NCI-H345 treated with DMSO at 0.1 percent for 48 hours (cell line): ENCODE measurements at regions not wholly inside any gene's neighbourhood (a gene's known extent, or its start where the extent isn't known, plus 50 kb on each side); places are given as distances from the start of the nearest gene placed in this dataset.
"Not testable (repeated sequence)": the region's sequence is repeated elsewhere in the genome, so short reads cannot be mapped to it uniquely, and the experiment has no call there.

ENCODE experiments used
- DNase-seq: peaks from one replicate; lab custom pipeline; 2025; ENCODE audit not compliant: unreplicated experiment; lab: John Stamatoyannopoulos, UW

DNA sequence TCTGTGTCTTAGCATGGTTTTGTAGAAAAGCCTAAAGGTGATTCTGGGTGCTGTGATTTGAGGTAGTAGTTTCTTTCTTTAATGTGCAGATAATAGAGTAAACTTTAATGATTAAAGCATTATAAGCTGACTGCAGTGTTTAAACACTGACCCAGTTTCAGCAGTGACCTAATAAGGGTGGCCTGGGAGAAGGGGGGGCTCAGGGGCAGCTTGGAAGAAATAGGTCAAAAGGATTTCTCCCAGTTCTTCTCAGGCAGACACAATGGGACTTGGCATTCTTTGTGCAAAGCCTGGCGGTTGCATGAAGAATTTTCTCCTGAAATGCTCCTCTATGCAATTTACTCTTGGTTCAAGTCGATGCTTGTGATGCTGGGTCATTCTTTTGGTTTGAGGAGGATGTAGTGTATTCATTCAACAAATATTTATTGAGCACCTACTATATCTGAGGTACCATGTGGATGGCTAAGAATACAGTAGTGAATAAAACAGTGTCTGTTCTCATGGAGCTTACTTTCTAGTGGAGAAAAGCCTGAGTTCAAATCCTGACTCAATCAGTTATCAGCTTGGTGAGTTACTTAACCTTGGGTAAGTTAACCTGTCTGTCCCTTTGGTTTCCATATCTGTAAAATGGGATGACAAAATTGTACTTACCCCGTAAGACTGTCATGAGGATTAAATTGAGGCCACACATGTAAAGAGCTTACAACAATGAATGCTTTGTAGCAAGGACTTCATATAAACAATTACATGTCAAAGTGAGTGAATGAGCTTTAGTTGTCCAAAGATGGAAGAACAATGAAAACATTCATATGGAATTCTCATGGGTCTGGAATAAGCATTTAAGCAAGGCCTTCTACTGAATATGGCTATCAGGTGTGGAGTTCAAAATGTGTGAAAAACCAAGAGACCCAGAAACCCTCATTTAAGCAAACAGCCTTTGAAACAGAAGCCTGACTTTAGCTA is 210.2 kb downstream of the KCNRG start:
- no peak for DNase-seq

DNA sequence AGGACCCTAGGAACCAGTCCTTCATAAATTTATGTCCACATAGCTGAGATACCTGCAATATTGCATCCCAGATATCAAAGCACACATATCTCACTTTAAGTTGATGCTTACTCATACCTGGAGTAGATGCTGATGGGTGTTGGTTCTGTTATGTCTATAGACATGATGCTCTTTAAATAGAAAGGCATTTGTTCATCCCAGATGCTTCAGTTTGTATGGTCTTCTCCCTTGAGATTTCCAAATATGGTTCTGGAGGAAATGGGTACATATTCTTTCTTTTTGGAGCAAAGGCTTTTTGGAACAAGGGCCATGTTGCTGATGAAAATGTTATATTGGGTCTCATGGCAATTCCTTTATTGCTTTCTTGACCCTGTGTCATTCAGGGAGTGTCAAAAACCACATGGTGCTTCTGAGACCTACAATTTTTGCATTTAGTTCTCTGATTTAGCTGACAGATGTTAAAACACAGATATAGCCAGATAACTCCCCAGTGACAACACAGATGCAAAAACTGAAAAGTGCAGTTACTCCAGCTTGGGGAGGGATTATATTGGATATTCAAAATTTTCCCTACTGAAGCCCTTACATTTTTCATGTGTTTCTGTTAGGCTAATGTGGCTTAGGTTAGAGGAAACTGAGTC is 211.4 kb downstream of the KCNRG start:
- DNase-seq = no peak

DNA sequence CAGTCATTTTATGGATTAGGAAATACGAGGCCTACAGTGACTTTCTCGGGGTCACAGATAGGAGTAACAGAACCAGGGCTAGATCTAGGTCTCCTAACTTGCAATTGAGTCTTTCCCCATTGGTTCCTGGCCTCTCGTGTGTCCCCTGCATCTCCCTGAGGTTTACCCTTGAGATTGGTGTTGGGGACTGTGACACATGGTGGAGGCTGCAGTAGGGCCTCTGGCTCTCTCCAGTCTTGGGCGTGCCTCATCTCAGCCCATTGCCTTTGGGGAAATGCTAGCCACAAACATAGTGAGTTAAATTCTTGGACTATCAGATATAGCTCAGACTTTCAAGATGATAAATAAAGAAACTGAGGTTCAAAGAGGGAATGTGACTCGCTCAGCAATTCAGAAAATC is 212.1 kb downstream of the KCNRG start:
- DNase-seq = no peak

DNA sequence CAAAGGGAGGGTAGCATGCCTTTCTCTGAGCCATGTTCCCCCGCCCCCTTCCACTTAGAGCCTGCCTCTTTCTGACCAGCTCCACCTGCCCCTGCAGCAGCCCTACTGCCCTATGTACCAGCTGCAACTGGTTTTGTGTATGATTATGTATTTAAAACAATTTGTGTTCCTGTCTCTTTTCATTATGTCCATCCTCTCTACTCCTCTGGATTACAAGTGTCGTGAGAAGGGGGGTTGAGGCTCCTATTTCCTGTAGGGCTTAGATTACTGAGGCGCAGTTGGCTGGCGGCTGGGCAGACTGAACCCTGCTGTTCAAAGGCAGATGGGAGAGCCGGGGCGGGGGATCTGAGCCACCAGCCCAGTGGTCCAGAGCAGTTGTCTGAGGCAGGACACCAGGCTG is 213.3 kb downstream of the KCNRG start:
- DNase-seq = no peak

DNA sequence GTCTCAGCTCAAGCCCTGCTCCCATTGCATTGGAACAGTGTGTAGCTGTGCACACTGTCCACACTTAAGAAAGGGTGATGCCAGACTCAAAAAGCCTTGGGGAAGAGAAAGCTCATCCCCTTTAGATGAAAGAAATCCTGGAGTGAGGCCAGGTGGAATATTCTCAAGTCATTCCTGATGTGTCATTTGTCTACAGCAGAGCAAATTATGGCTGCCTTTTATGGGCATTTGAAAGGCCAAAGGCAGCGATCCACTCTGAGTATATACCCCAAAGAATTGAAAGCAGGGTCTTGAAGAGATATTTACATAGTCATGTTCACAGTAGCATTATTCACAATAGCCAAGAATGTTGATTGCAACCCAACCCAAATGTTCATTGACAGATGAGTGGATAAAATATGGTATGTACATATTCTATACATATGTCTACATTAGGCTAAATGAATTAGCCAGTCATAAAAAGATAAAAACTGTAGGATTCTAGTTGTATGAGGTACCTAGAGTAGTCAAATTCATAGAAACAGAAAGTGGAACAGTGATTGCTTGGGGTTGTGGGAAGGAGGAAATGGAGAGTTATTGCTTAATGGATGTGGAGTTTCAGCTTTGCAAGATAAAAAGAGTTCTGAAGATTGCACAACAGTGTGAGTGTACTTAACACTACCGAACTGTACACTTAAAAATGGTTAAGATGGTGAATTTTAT is 214.9 kb downstream of the KCNRG start:
- no peak for DNase-seq

DNA sequence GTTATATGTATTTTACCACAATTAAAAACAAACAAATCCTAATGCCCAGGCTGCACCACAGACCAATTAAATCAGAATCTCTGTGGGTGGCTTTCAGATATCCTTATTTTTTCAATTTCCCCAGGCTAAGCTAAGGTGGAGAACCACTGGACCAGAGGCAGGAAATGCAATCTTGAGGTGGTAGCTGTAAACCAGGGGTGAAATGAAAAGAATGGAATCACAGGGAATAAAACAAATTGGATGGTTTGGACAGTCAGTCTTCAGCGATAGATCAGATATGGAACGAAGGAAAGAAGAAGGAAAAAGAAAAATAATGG is 215.4 kb downstream of the KCNRG start:
- DNase-seq = no peak

DNA sequence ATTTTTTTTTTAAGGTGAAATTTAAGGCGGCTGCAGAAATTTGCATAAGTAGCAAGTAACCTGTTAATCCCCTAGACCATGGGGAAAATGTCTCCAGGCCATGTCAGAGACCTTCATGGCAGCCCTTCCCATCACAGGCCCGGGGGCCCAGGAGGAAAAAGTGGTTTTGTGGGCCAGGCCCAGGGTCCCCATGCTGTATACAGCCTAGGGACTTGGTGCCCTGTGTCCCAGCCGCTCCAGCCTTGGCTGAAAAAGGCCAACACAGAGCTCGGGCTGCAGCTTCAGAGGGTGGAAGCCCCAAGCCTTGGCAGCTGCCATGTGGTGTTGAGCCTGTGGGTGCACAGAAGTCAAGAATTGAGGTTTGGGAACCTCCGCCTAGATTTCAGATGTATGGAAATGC is 218.3 kb downstream of the KCNRG start:
- not testable (repeated sequence) for DNase-seq

DNA sequence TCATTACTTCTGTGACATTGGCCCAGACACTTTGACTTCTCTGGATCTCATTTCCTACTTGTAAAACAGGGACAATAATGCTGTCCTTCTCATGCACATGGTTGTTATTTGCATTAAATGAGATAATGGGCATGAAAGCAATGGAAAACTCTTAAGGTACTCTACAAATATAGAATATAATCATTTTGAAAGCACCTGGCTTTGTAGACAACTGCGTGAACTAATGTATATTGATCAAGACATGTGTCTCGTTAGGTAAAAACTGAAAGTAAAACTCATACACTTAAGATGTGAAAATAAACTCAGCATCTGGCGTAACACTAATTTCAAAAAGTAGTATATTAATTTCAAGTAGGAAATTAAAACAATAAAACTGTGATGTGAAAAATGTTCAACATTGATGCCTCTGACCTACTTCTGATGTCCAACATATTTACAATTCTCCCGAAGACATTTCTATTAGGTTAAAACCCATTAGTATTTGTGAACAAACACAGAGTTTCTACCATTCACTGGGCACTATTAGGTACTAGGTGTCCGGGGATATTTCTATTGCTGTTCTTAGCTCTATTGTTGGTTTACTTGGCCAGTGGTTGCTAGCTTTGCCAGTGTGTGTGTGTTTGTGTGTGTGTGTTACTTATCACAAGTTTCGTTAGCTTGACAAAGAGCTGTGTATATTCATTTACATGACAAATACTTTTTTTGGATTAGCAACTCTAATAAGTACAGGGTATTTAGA is 220.5 kb downstream of the KCNRG start:
- no peak for DNase-seq

DNA sequence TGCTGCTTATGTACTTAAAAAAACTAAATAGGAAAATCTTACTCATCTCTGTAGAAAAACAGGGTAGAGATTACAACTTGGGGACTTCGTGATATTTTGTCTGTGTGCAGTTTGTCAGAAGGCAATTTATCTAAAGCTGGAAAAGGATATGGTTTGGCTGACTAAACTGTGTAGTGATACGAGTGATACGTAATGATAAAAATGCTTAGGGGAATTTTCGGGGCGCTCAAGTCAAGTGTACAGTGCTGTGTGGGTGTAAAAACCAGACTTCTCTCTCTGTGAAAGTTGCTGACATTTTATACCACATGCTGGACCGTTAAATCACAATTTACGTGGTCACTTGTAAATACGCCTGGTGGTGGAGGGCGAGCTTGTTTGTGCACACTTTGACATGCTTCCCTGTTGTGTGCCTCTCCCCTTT is 221.7 kb downstream of the KCNRG start:
- DNase-seq = no peak

DNA sequence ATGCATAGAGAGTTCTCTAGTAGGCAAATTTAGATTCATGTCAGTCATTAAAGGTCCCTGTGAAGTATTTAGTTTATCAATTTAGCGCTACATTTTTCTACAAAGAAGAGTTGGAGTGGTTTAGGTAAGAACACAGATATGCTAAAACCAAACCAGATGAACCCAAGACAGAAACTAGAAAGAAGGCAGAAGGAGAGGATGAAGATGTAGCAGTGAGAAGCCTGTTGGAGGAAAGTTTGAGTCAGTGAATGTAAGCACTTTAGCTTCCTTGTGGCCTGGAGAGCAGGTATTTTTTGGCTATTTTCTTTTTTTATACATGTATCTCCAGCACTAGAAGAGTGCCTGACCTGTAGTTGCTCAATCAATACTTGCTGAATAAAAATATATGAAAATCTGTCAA is 223.7 kb downstream of the KCNRG start:
- no peak for DNase-seq

DNA sequence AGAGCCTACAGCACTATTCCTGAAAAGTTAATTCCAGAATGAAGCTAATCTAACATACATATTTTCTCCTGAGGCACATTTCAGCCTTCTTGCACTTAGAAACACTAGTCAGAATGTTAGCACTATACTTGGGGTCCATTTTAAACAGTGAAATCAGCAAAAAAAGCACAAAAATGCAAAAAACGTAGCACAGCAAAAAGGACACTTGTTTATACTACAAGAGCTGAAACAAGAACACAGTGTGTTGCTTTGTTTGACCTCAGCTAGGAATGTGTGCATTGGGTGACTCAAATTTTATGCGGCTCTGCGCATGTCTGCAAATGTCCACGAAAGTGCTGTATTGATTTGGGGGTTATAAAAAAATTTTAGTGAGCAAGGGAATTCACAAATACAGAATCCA is 226.2 kb downstream of the KCNRG start:
- no peak for DNase-seq

DNA sequence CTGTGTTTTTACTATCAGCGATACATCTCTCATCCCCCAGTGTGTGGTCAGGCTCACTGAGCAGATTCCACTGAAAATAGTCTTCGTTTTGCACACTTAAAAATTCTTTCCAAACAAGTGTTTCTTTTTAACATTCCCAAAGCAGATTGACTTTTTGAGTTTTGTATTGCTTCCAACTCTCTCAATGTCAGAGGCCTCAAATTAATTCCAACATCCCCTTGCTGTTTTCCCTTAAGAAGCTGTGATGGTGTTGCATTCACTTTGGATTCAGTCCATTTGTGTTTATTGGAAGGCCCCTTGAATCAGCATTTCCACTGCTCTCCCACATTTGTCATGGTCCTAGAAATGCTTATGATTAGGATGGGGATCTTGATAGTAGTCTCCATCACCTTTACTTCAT is 228.7 kb downstream of the KCNRG start:
- DNase-seq = no peak

DNA sequence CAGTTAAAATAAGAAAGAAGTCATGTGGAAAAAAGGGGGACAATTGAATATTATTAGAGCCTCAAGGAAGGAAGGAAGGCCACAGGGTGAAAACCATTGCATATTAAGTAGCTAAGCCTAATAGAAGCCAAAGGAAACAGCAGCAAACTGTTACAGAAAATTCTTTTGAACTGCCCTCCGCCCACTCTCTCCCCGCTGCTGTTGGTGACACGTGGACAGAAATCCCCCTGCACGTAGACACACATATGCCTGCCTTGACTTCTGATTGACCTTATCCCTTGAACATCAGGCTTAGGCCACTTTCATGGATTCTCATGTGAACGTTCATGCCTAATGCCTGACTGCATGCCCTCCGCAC is 229.1 kb downstream of the KCNRG start:
- DNase-seq = no peak

DNA sequence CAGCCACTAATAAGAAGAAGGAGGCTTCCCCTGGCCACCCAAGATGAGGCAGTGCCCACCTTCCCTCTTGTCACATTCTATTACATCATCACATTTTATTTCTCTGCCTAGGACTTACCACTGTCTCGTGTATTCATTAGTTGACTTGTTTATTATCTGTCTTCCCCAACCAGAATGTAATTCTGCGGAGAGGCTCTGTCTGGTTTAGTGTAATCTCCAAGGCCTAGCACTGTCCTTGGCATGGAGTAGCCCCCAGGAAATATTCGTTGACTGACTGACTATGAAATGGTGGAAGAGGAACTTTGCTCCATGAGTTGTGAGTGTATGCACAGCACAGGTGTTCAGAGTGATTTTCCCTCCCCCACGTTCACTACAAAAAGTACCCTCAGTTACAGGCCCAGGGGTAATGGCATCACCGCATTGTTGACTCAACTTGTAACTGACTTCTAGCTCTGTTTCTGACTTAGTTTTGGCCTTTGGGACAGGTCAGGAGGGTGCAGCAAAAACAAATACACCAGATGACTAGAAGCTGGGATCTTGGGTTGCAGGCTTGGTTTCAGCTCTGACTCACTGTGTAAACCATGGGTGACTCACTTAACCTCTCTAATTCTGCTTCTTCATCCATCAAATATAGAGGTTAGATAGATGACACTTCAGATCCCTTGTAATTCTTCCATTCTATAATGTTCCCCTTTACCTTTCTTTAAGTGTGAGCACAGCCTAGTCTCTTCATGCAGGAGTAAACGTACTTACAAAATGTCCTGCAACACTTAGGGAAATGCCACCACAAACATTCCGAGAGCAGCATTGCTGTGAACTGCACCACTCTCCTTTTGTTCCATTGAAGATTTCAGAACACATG is 229.7 kb downstream of the KCNRG start:
- DNase-seq = no peak

DNA sequence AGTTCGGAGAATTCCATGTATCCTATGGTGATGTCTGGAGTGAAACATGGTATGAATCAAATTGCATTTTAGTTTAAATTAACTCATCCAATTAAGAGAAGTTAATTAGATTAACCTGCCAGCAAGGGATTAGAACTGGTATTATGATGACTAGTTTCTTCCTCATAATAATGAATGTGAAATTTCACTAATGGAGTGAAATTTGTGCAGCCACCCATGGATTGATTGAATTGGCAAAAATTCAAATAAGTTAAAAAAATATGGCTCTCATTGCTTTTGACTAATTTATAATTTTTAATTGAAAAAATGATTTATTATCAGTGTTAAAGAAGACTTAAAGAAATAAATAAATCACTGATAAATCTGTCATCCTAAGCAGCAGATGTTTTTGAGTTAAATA is 232.0 kb downstream of the KCNRG start:
- no peak for DNase-seq

DNA sequence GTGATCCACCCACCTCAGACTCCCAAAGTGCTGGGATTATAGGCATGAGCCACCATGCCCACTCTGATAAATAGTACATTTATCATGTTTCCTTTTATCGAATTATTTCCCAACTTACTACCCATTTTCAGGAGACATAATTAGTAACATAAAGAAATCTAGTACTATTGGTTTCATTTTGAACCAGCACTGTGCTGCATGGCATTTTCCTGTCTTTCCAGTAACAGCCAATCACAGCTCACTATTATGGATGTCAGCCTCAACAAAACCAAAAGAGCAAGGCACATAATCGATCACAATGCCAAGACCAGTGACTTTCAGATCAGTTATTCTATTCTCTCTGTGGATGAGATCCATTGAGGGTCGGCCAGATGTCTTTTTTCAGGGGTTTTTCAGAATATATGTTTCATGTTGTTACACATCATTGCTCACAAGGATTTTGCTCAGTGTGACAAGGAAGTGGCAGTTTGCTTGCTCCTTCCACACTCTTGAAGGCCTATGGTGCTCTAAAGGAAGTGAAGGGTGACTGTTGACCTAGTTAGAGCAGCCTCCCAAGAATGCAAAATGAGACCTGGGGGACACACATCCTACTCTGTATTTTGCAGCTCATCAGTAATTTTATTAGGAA is 233.4 kb downstream of the KCNRG start:
- no peak for DNase-seq

DNA sequence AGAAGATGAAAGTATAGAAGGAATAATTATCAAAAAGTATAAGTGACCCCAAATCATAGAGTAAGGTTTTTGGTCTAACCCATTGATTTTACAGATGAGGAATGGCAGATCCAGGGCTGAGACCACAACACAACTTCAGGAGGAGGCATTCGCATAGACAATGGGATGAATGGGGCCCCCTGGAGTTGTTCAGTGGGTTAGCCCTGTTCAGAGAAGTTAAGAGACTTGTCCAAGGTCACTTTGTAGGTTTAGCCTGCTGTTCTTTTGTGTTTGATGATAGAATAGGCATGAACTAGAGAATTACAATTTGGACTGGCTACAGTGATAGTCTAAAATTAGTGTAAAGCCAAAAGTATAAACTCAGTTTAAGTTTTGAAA is 233.9 kb downstream of the KCNRG start:
- DNase-seq = no peak

DNA sequence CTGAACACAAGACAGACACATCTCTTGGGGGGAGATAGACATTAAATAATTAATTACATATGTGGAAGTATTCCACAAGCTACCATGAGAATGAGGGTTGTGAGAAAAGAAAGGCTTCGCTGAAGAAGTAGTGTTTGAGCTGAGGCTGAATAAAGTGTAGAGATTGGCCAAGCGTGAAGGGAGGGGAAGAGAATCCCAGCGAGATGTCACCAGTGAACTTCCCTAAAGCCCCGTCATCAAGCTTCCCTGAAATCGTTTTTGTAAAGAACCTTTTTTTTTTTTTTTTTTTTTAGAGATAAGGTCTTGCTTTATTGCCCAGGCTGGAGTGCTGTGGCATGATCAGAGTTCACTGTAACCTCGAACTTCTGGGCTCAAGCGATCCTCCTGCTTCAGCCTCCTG is 235.2 kb downstream of the KCNRG start:
- DNase-seq = no peak

DNA sequence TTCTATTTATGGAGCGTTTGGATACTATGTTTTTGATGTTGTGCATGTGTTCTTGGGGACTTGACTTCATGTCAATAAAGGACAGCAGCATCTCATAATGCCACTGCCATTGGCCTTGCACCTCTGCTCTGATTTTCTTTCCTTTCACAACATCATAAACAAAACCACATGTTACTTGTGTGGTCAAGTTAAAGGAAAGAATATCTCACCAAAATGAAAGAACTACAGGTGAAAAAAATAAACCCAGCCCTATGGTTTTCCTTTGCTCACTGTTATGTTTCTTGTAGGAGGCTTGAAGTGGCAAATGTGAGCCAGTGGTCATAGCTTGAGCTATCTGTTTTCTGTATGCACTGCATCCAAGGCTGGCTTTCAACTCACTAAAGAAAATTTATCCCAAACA is 240.4 kb downstream of the KCNRG start:
- DNase-seq = no peak
